Effector memory CD4-positive, alpha-beta T cell (primary cell): ENCODE measurements at regions not wholly inside any gene's neighbourhood (a gene's known extent, or its start where the extent isn't known, plus 50 kb on each side); places are given as distances from the start of the nearest gene placed in this dataset.

Experiments used
- DNase-seq, 3 donors: peaks; one replicate each; pipeline ENCODE4 v3.0.0-alpha.2; 2020
- H3K27ac ChIP-seq: 2 replicates; pipeline ENCODE4 v1.7.0; 2013; ENCODE audit warnings: mild to moderate bottlenecking, low read length, moderate library complexity; ENCODE audit not compliant: insufficient read depth, poor library complexity, severe bottlenecking
- H3K27me3 ChIP-seq: replicated peaks from 2 replicates; pipeline ENCODE4 v1.7.0; 2013; ENCODE audit warnings: mild to moderate bottlenecking, low read length; ENCODE audit not compliant: insufficient read depth, control insufficient read depth, poor library complexity, severe bottlenecking
- H3K36me3 ChIP-seq: 2 replicates; pipeline ENCODE4 v1.7.0; 2013; ENCODE audit warnings: mild to moderate bottlenecking, low read length, moderate library complexity; ENCODE audit not compliant: control insufficient read depth, insufficient read depth
- H3K4me1 ChIP-seq: 2 replicates; pipeline ENCODE4 v1.7.0; 2013; ENCODE audit warnings: low read length, mild to moderate bottlenecking; ENCODE audit not compliant: control insufficient read depth, insufficient read depth, poor library complexity, severe bottlenecking
- H3K4me3 ChIP-seq: 2 replicates; pipeline ENCODE4 v1.7.0; 2013; ENCODE audit warnings: low read length, low read depth, mild to moderate bottlenecking; ENCODE audit not compliant: insufficient read depth, poor library complexity, severe bottlenecking
- H3K9me3 ChIP-seq: 2 replicates; pipeline ENCODE4 v1.7.0; 2013; ENCODE audit warnings: mild to moderate bottlenecking, low read length, moderate library complexity; ENCODE audit not compliant: control insufficient read depth

- DNase-seq, result no peak
- H3K27me3 ChIP-seq, result no peaks in the 10 kb centered on the region
- no peaks in the 10 kb centered on the region for H3K4me1 ChIP-seq
Measured at GRCh38 chr11:37533830-37534229, 935.8 kb upstream of the RAG2 start.

GRCh38 chr11:37533087-37533486 lies 935.1 kb upstream of the RAG2 start:
- H3K9me3 ChIP-seq, result no peaks in the 10 kb centered on the region
- H3K27ac ChIP-seq, result no peak overlapping the region
- no peak overlapping the region for H3K4me3 ChIP-seq
- H3K4me1 ChIP-seq, result no peaks in the 10 kb centered on the region
- H3K27me3 ChIP-seq, result no peaks in the 10 kb centered on the region
- H3K36me3 ChIP-seq, result no peaks in the 10 kb centered on the region
- DNase-seq, result no peak

More at GRCh38 chr11:37533830-37534229, 935.8 kb upstream of the RAG2 start:
- Histone ChIP-seq H3K27ac (no peak overlapping the region), H3K9me3 (no peaks in the 10 kb centered on the region), H3K36me3 (no peaks in the 10 kb centered on the region), H3K4me3 (no peak overlapping the region)

- Histone ChIP-seq H3K27me3 (no peaks in the 10 kb centered on the region), H3K4me3 (no peak overlapping the region), H3K27ac (no peak overlapping the region), H3K36me3 (no peaks in the 10 kb centered on the region), H3K9me3 (no peaks in the 10 kb centered on the region), H3K4me1 (no peaks in the 10 kb centered on the region)
- no peak for DNase-seq
Measured at GRCh38 chr11:37532271-37532670, 934.2 kb upstream of the RAG2 start.

- no peak overlapping the region for H3K4me3 ChIP-seq
- no peaks in the 10 kb centered on the region for H3K9me3 ChIP-seq
- no peak overlapping the region for H3K27ac ChIP-seq
- DNase-seq, result no peak
- no peaks in the 10 kb centered on the region for H3K36me3 ChIP-seq
- no peaks in the 10 kb centered on the region for H3K27me3 ChIP-seq
- H3K4me1 ChIP-seq, result no peaks in the 10 kb centered on the region
Measured at GRCh38 chr11:37527545-37527944, 929.5 kb upstream of the RAG2 start.

GRCh38 chr11:37525336-37525735 lies 927.3 kb upstream of the RAG2 start:
- Histone ChIP-seq H3K4me1 (no peaks in the 10 kb centered on the region), H3K4me3 (no peak overlapping the region), H3K27ac (no peak overlapping the region), H3K9me3 (no peaks in the 10 kb centered on the region), H3K27me3 (no peaks in the 10 kb centered on the region), H3K36me3 (no peaks in the 10 kb centered on the region)
- no peak for DNase-seq

- no peak for DNase-seq
- H3K4me3 ChIP-seq, result no peak overlapping the region
- no peaks in the 10 kb centered on the region for H3K36me3 ChIP-seq
- no peaks in the 10 kb centered on the region for H3K9me3 ChIP-seq
- H3K27ac ChIP-seq, result no peak overlapping the region
- no peaks in the 10 kb centered on the region for H3K27me3 ChIP-seq
- no peaks in the 10 kb centered on the region for H3K4me1 ChIP-seq
Measured at GRCh38 chr11:37519781-37520180, 921.7 kb upstream of the RAG2 start.

GRCh38 chr11:37512156-37512780 lies 914.2 kb upstream of the RAG2 start:
- H3K4me3 ChIP-seq, result no peak overlapping the region
- DNase-seq, result no peak
- H3K27ac ChIP-seq, result no peak overlapping the region
- H3K27me3 ChIP-seq, result no peaks in the 10 kb centered on the region
- H3K36me3 ChIP-seq, result no peaks in the 10 kb centered on the region
- H3K4me1 ChIP-seq, result no peaks in the 10 kb centered on the region
- H3K9me3 ChIP-seq, result no peaks in the 10 kb centered on the region

GRCh38 chr11:37511425-37511933 lies 913.4 kb upstream of the RAG2 start:
- no peaks in the 10 kb centered on the region for H3K4me1 ChIP-seq
- H3K27ac ChIP-seq, result no peak overlapping the region
- DNase-seq, result no peak
- no peaks in the 10 kb centered on the region for H3K27me3 ChIP-seq
- H3K9me3 ChIP-seq, result no peaks in the 10 kb centered on the region
- H3K4me3 ChIP-seq, result no peak overlapping the region
- H3K36me3 ChIP-seq, result no peaks in the 10 kb centered on the region

GRCh38 chr11:37509506-37509905 lies 911.5 kb upstream of the RAG2 start:
- no peak for DNase-seq
- no peaks in the 10 kb centered on the region for H3K4me1 ChIP-seq
- no peaks in the 10 kb centered on the region for H3K36me3 ChIP-seq
- H3K9me3 ChIP-seq, result no peaks in the 10 kb centered on the region
- no peak overlapping the region for H3K4me3 ChIP-seq
- H3K27ac ChIP-seq, result no peak overlapping the region
- H3K27me3 ChIP-seq, result no peaks in the 10 kb centered on the region

GRCh38 chr11:37506531-37506930 lies 908.5 kb upstream of the RAG2 start:
- Histone ChIP-seq H3K27ac (no peak overlapping the region), H3K9me3 (no peaks in the 10 kb centered on the region), H3K4me3 (no peak overlapping the region), H3K36me3 (no peaks in the 10 kb centered on the region), H3K4me1 (no peaks in the 10 kb centered on the region), H3K27me3 (no peaks in the 10 kb centered on the region)
- no peak for DNase-seq
